22Rv1 (cell line): ENCODE measurements at regions not wholly inside any gene's neighbourhood (a gene's known extent, or its start where the extent isn't known, plus 50 kb on each side); places are given as distances from the start of the nearest gene placed in this dataset.

Experiments
- ZFX ChIP-seq: fragments of 450-650 bp; IDR thresholded peaks from 2 replicates; pipeline ENCODE4 v1.6.1; 2017; ENCODE audit warnings: antibody characterized with exemption, borderline replicate concordance
- TF ChIP-seq, protein P1 (sequence below): fragments of 450-650 bp; IDR thresholded peaks from 2 replicates; pipeline ENCODE4 v1.5.1; 2017; ENCODE audit warnings: mild to moderate bottlenecking

DNA sequence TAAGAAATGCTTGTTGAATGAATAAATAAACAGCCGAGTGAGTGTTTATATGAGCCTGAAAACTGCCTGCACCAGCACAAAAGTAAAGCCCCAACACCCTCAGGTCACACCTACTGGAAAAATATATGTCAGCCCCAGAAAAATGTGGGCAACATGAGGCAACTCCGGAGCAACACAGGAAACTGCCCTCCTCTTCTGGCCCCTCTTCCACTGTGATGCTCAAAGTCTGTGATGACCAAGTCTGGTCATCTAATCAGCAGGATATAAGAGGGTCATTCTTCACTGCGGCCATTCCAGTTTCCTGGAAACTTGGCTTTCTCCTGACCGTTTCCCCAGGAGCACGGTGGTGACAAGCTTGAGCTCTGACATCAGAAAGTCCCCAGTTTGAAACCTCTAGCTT lies 159.6 kb upstream of the PZP start:
- TF ChIP-seq, protein P1, sequence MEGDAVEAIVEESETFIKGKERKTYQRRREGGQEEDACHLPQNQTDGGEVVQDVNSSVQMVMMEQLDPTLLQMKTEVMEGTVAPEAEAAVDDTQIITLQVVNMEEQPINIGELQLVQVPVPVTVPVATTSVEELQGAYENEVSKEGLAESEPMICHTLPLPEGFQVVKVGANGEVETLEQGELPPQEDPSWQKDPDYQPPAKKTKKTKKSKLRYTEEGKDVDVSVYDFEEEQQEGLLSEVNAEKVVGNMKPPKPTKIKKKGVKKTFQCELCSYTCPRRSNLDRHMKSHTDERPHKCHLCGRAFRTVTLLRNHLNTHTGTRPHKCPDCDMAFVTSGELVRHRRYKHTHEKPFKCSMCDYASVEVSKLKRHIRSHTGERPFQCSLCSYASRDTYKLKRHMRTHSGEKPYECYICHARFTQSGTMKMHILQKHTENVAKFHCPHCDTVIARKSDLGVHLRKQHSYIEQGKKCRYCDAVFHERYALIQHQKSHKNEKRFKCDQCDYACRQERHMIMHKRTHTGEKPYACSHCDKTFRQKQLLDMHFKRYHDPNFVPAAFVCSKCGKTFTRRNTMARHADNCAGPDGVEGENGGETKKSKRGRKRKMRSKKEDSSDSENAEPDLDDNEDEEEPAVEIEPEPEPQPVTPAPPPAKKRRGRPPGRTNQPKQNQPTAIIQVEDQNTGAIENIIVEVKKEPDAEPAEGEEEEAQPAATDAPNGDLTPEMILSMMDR = no peak
- TF ChIP-seq ZFX = no peak
